Adrenal gland (tissue), 5 donors: ENCODE measurements at regions not wholly inside any gene's neighbourhood (a gene's known extent, or its start where the extent isn't known, plus 50 kb on each side); places are given as distances from the start of the nearest gene placed in this dataset.

ENCODE experiments used
- CTCF ChIP-seq, 6 experiments: fragments of 450-650 bp in 4 of 6; fragments of 200-600 bp in 2 of 6; sonication (generic) in 1 of 6; IDR thresholded peaks; 1 replicate in 5 of 6; 2 replicates in 1 of 6; pipeline versions ENCODE4 v1.5.1 to v1.8.0; 2016 to 2021; ENCODE audit warnings: antibody characterized with exemption in 6 of 6, mild to moderate bottlenecking in 2 of 6, moderate library complexity in 1 of 6
- POLR2A ChIP-seq, 2 donors: fragments of 450-650 bp; IDR thresholded peaks; one replicate each; pipeline ENCODE4 v1.6.1; 2017; ENCODE audit warnings: antibody characterized with exemption in 2 of 2, mild to moderate bottlenecking in 2 of 2, moderate library complexity in 1 of 2
- donor health status: DM: no; HTN: no; CAD: no.

- TF ChIP-seq CTCF (IDR thresholded peaks at IDR 0.05) (no peak), POLR2A (IDR thresholded peaks at IDR 0.05) (no peak)
Observed at GRCh38 chr7:152495867-152496266, 60.1 kb upstream of the KMT2C start.
